22Rv1 (cell line): ENCODE measurements at regions not wholly inside any gene's neighbourhood (a gene's known extent, or its start where the extent isn't known, plus 50 kb on each side); places are given as distances from the start of the nearest gene placed in this dataset.

Experiments used
- H3K27ac ChIP-seq: fragments of 450-650 bp; 2 replicates; pipeline ENCODE4 v1.5.1; 2017
- CTCF ChIP-seq: fragments of 450-650 bp; IDR thresholded peaks from 2 replicates; pipeline ENCODE4 v1.5.1; 2017; ENCODE audit warnings: mild to moderate bottlenecking
- ZFX ChIP-seq: fragments of 450-650 bp; IDR thresholded peaks from 2 replicates; pipeline ENCODE4 v1.6.1; 2017; ENCODE audit warnings: antibody characterized with exemption, borderline replicate concordance

DNA sequence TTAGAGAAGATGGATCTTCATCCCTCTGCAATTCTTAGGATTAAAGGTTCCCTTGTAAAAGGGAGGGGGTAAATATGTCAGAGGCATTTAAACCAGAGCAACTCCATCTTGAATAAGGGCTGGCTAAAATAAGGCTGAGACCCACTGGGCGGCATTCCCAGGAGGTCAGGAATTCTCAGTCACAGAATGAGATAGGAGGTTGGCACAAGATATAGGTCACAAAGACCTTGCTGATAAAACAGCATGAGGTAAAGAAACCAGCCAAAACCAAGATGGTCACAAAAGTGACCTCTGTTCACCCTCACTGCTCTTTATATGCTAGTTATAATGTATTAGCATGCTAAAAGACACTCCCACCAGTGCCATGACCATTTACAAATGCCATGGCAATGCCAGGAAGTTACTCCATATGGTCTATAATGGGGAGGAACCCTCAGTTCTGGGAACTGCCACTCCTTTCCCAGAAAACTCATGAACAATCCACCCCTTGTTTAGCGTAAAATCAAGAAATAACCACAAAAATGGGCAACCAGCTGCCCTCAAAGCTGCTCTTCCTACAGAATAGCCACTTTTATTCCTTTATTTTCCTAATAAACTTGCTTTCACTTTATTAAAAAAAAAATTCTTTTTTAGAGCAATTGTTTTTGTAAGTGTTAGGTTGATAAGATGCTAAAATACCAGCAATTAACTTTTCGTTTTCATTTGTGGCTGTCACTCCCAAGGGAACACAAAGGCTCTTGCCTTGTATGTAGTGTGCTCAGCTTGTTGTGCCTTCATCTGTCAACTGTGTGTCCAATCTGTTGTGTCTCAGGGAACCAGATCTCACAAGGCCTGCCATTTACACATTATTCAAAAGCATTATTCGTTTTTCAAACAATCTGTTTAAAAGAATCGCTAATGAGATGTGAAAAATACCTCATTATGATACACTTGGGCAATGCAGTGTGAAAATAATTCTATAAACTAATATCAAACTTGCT, 205.2 kb upstream of the RGPD4 start:
- no peak for TF ChIP-seq ZFX
- TF ChIP-seq CTCF: no peak
- no peak overlapping the region for H3K27ac ChIP-seq

- TF ChIP-seq CTCF (no peak), ZFX (no peak)
- no peak overlapping the region for H3K27ac ChIP-seq
Measured at GRCh38 chr2:107622741-107623310, 203.9 kb upstream of the RGPD4 start.

DNA sequence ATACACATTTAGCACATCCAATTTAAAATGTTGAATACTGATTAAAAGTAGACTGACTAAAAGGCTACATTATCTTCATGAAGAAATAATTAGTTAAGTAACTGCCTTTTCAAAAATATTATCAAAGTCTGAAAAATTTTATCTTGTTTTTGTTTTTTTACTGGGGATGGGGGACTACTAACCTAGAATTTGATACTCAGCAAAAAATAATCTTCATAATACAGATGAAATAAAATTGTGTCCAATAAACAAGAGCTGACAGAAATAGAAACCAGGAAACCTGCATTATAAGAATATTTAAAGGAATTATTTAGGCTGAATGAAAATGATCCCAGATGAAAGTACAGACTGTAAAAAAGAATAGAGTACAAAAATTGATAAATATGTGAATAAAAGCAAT, 200.7 kb upstream of the RGPD4 start:
- H3K27ac ChIP-seq: no peak overlapping the region
- TF ChIP-seq ZFX: no peak
- TF ChIP-seq CTCF: no peak

DNA sequence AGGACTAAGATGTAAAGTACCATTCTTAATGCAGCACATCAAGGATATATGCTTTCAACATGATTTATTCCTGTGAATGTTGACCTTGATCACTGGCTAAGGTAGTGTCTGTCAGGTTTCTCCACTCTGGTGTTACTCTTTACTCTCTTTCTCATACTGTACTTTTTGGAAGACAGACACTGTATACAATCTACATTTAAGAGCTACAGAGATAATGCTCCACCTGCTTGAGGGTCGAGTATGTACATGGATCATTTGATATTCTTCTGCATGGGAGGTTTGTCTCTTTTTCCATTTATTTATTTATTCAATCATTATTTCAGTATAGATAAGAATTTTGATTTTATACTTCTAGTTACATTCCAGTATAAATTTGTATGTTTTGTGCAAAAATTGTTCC, 199.5 kb upstream of the RGPD4 start:
- TF ChIP-seq CTCF (no peak), ZFX (no peak)

GRCh38 chr2:107627926-107628325, 198.8 kb upstream of the RGPD4 start:
- no peak overlapping the region for H3K27ac ChIP-seq
- TF ChIP-seq CTCF (no peak), ZFX (no peak)

More for the DNA sequence above, 199.5 kb upstream of the RGPD4 start:
- no peak overlapping the region for H3K27ac ChIP-seq

DNA sequence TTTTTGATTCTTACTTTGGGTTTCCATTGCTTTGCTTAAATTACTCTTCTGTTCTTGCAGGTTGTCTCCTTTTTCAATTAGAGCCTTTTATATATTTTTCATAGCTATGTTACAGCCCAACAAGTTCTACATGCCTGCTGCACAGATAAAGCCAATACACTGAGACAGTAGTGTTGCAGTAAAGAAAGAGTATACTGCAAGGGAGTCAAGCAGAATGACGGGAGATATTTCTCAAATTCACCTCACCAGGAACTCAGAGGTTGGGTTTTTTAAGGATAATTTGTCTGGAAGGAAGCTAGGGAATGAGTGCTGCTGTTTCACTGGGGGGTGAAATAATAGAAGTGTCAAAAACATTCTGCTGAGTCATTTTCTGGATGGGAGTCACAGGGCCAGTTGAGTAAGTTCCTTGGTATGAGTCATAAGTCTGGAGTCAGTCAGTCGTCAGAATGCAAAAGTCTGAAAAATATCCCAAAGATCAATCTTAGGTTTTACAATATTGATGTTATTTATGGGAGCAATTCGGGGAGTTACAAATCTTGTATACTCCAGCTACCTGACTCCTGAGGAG, 193.0 kb upstream of the RGPD4 start:
- TF ChIP-seq ZFX: no peak
- no peak for TF ChIP-seq CTCF
- H3K27ac ChIP-seq: no peak overlapping the region

DNA sequence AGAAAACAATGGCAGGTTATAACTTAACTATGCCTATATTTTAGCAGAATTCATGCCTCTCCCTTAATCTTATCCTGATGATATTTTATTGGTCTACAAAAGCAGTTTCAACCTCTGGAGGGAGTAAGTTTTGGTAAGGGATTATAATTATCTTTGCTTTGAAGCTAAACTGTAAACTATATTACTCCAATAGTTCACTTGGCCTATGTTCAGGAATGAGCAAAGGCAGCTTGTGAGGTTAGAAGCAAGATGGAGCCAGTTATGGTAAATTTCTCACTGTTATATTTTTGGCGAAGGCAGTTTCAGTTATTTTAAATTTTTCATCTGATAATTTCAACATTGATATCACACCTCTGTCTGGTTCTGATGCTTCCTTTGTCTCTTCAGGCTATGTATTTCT, 192.5 kb upstream of the RGPD4 start:
- no peak overlapping the region for H3K27ac ChIP-seq
- no peak for TF ChIP-seq ZFX
- no peak for TF ChIP-seq CTCF
